Spleen (tissue), 11 donors: ENCODE measurements at regions not wholly inside any gene's neighbourhood (a gene's known extent, or its start where the extent isn't known, plus 50 kb on each side); places are given as distances from the start of the nearest gene placed in this dataset.
A peak's percentile ranks its signal among the peaks of the same experiment; 100 is the strongest.

Source experiments
- DNase-seq: peaks from one replicate; pipeline ENCODE4 v3.0.0-alpha.2; 2020
- H3K27ac ChIP-seq, 8 donors: fragments of 200-600 bp; sonication (generic) in 7 of 8; 1 replicate in 4 of 8; 2 replicates in 4 of 8; pipeline versions ENCODE4 v1.5.0 to v1.8.0; 2016 to 2021; ENCODE audit warnings: inconsistent platforms in 4 of 8, mild to moderate bottlenecking in 4 of 8, moderate library complexity in 1 of 8
- H3K27me3 ChIP-seq, 7 donors: fragments of 200-600 bp; sonication (generic) in 6 of 7; replicated peaks in 1 of 7; 1 replicate in 4 of 7; 2 replicates in 3 of 7; pipeline versions ENCODE4 v1.5.0 to v1.8.0; 2016 to 2021; ENCODE audit warnings: inconsistent platforms in 3 of 7, mild to moderate bottlenecking in 1 of 7
- H3K36me3 ChIP-seq, 6 donors: fragments of 200-600 bp; sonication (generic) in 5 of 6; 1 replicate in 4 of 6; 2 replicates in 2 of 6; pipeline versions ENCODE4 v1.5.0 to v1.8.0; 2016 to 2021; ENCODE audit warnings: inconsistent platforms in 2 of 6
- H3K4me1 ChIP-seq, 6 donors: fragments of 200-600 bp; sonication (generic) in 5 of 6; 1 replicate in 3 of 6; 2 replicates in 3 of 6; pipeline versions ENCODE4 v1.5.0 to v1.8.0; 2016 to 2021; ENCODE audit warnings: inconsistent platforms in 3 of 6
- H3K4me3 ChIP-seq, 8 donors: fragments of 200-600 bp; sonication (generic) in 7 of 8; 1 replicate in 4 of 8; 2 replicates in 4 of 8; pipeline versions ENCODE4 v1.5.0 to v1.8.0; 2016 to 2021; ENCODE audit warnings: inconsistent platforms in 4 of 8, mild to moderate bottlenecking in 4 of 8, moderate library complexity in 2 of 8
- H3K9me3 ChIP-seq, 8 donors: fragments of 200-600 bp; sonication (generic) in 7 of 8; 1 replicate in 4 of 8; 2 replicates in 4 of 8; pipeline versions ENCODE4 v1.5.0 to v1.8.0; 2016 to 2021; ENCODE audit warnings: inconsistent platforms in 4 of 8
- POLR2A ChIP-seq, 3 donors: fragments of 450-650 bp; IDR thresholded peaks; one replicate each; pipeline ENCODE4 v1.5.1; 2017; ENCODE audit warnings: antibody characterized with exemption in 3 of 3, mild to moderate bottlenecking in 1 of 3
- POLR2AphosphoS5 ChIP-seq, 3 donors: sonication (generic); formaldehyde crosslinking; IDR thresholded peaks; one replicate each; pipeline ENCODE4 v1.5.1; 2017; ENCODE audit warnings: antibody characterized with exemption in 3 of 3
- WGBS, 5 donors: extraction: QIAGEN DNeasy Blood & Tissue Kit in 3 of 5; methylation state at CpG; one replicate each; pipeline versions ENCODE4 v1.1.5 to v1.1.7; 2013 to 2018; 5-methylcytosine and 5-hydroxymethylcytosine counted together
- intact Hi-C: fragments of 100-400 bp; cut with DNase I; formaldehyde crosslinking; loops from one replicate; pipeline ENCODE4 v1.15.0; 2023; ENCODE audit warnings: low total_unique reads
- TF ChIP-seq, protein P1 (sequence below), 11 experiments: fragments of 200-600 bp in 7 of 11; fragments of 450-650 bp in 4 of 11; sonication (generic) in 4 of 11; IDR thresholded peaks in 8 of 11; conservative IDR thresholded peaks in 3 of 11; 1 replicate in 7 of 11; 2 replicates in 4 of 11; pipeline versions ENCODE4 v1.4.0 to v1.8.0; 2016 to 2021; ENCODE audit warnings: antibody characterized with exemption in 11 of 11, inconsistent platforms in 4 of 11, mild to moderate bottlenecking in 1 of 11
- donor health status: healthy with polysubstance abuse.
- donor health status: DM: no; HTN: no; CAD: no; lungs with moderate emphysema.
- donor health status: DM: no; HTN: no; CAD: no.
- donor health status: Bipolar disorder and iron deficiency.
- donor health status: healthy.
- donor health status: DM: no; HTN: no; CAD: no.
- donor health status: DM: yes; HTN: yes; CAD: no.

DNA sequence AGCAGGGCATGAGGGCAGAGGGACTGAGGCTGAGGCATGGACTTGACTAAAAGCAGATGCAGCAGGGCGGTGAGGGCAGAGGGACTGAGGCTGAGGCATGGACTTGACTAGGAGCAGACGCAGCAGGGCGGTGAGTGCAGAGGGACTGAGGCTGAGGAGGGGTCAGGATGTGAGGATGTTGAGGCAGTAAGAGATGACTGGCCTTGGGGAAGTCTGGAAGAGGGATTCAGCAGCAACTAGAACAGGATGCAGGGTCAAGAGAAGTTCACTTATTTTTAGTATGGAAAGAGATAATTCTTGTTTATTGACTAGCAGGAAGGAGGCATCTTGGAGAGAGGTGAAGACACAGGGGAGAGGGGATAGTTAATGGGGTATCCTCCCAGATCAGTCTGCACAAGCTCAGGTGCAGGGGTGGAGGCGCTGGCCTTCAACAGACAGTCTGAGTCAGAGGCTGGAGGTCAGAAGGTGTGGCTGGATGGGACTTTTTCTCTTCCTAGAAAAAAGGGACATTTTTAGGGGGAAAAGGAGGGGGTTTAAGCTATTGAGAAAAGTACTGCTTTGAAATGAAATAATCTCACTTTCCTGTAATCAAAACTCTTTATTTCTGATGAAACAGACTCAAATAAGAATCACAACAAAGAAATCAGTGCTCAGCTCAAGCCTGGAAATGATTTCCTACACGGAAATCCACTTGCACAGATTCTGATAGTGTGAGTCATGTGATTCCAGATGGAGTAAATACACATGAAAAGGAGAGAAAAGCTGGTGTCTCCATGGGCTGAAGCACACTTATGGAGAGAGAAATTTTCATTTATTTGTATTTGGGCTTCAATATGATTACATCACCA lies 130.9 kb downstream of the PALM2AKAP2 start:
- Histone ChIP-seq H3K27ac (peak overlapping the region in 7 of 8 donors; percentile 39 to 80 (median 59)), H3K4me3 (no peak overlapping the region), H3K9me3 (no peaks in the 10 kb centered on the region), H3K27me3 (no peaks in the 10 kb centered on the region), H3K36me3 (no peaks in the 10 kb centered on the region), H3K4me1 (peaks cover 33 to 96% (median 65%) of the 10 kb centered on the region in 6 donors)
- no peak for DNase-seq
- intact Hi-C loops: no loop called here
- WGBS, 5 donors: 60 to 75% (median 70%) methylated on average over 5 of the region's 5 CpGs
- no peak for TF ChIP-seq POLR2A (IDR thresholded peaks at IDR 0.05)
- TF ChIP-seq, protein P1, sequence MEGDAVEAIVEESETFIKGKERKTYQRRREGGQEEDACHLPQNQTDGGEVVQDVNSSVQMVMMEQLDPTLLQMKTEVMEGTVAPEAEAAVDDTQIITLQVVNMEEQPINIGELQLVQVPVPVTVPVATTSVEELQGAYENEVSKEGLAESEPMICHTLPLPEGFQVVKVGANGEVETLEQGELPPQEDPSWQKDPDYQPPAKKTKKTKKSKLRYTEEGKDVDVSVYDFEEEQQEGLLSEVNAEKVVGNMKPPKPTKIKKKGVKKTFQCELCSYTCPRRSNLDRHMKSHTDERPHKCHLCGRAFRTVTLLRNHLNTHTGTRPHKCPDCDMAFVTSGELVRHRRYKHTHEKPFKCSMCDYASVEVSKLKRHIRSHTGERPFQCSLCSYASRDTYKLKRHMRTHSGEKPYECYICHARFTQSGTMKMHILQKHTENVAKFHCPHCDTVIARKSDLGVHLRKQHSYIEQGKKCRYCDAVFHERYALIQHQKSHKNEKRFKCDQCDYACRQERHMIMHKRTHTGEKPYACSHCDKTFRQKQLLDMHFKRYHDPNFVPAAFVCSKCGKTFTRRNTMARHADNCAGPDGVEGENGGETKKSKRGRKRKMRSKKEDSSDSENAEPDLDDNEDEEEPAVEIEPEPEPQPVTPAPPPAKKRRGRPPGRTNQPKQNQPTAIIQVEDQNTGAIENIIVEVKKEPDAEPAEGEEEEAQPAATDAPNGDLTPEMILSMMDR (IDR thresholded peaks at IDR 0.05 in 8 of 11, conservative IDR thresholded peaks at IDR 0.05 in 3 of 11): no peak

DNA sequence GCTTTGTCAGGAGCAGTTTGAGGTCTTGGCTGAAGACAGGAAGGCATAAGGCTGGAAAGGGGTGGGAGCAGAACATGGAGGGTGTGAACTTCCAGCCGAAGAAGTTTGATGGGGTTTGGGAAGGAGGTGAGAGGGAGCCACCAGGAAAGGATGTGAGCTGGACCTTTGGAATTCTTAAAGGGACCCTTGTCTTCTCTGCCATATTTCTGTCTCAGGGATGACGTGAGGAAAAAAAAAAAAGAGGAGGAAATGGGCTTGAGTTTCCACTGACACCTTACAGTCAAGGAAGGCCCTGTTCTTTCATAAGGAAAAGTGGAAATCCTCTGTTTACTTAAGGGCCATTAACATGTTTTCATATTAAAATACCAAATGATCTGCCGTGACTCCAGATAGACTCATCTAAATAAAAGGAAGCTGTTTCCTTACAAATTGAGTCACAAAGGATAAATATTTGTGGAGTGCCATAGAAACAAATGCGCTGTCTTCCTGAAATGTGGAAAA lies 132.1 kb downstream of the PALM2AKAP2 start:
- H3K36me3 ChIP-seq: no peaks in the 10 kb centered on the region
- intact Hi-C loops: no loop called here
- TF ChIP-seq, protein P1 (IDR thresholded peaks at IDR 0.05 in 8 of 11, conservative IDR thresholded peaks at IDR 0.05 in 3 of 11): no peak
- H3K9me3 ChIP-seq: no peaks in the 10 kb centered on the region
- H3K4me3 ChIP-seq: no peak overlapping the region
- H3K27me3 ChIP-seq: no peaks in the 10 kb centered on the region
- no peak for DNase-seq
- H3K27ac ChIP-seq: peak overlapping the region in 7 of 8 donors; percentile 39 to 80 (median 65)
- peaks cover 33 to 97% (median 59%) of the 10 kb centered on the region in 6 donors for H3K4me1 ChIP-seq
- 69 to 79% (median 72%) methylated on average over 4 of the region's 4 CpGs for WGBS, 5 donors

DNA sequence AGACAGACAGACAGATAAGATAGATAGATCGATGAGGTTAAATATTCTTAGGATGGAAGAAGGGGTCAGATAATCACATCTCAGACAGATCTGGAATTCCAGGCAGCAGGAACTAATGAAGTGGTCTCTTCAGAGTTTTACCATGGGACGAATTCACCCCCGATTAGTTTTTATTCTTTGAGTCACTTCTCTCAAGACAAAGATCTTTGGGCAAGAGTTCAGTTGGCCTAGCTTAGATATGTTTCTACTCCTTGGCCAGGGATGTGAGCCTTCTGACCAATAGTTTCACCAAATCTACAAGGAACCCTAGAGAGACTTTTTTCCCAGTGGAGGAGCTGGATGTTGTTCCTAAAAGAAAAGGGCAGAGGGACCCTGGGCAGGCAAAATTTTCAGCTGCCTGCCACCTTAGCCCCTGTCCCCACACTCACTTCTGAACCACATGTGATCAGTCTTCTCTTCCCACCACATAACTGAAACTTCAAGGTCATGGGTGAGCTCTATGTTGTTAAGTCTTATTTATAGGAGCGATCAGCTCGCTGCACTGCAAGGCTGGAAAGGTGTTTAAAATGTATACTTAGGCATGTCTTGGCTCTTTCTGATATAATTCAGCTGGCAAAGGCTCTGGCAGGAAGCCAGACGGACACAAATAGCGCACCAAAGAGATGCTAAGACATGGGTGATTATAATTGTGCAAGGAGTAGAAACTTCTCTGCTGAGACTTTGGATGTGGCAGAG lies 132.9 kb downstream of the PALM2AKAP2 start:
- 72 to 80% (median 77%) methylated on average over 7 of the region's 7 CpGs for WGBS, 5 donors
- Histone ChIP-seq H3K4me1 (peaks cover 28 to 97% (median 58%) of the 10 kb centered on the region in 6 donors), H3K36me3 (no peaks in the 10 kb centered on the region), H3K27ac (peak overlapping the region in 5 of 8 donors; percentile 4 to 80 (median 65)), H3K4me3 (no peak overlapping the region), H3K9me3 (no peaks in the 10 kb centered on the region), H3K27me3 (no peaks in the 10 kb centered on the region)
- no peak for DNase-seq
- TF ChIP-seq POLR2A (IDR thresholded peaks at IDR 0.05) (no peak), POLR2AphosphoS5 (IDR thresholded peaks at IDR 0.05) (no peak)
- intact Hi-C loops: no loop called here

DNA sequence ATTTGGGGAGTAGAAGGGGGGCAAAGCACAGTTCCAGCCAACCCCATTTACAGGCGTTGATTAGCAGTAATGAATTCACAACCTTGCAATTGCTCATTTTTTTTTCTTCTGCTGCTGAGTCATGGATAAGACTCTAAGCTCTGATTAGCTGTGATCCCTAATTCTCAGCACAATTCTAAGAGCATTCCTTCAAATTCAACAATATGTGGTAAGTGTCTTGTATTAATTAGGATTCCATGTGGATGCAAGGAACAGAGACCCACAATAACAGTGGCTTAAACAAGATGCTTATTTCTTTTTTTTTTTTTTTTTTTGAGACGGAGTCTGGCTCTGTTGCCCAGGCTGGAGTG lies 133.4 kb downstream of the PALM2AKAP2 start:
- Histone ChIP-seq H3K4me1 (peaks cover 23 to 97% (median 58%) of the 10 kb centered on the region in 6 donors), H3K4me3 (no peak overlapping the region), H3K27me3 (no peaks in the 10 kb centered on the region), H3K36me3 (no peaks in the 10 kb centered on the region), H3K9me3 (no peaks in the 10 kb centered on the region), H3K27ac (peak overlapping the region in 5 of 8 donors; percentile 54 to 80 (median 65))
- DNase-seq: no peak
- 69 to 88% (median 78%) methylated on average over 2 of the region's 2 CpGs for WGBS, 5 donors
- intact Hi-C loops: no loop called here
- no peak for TF ChIP-seq POLR2AphosphoS5 (IDR thresholded peaks at IDR 0.05)
- TF ChIP-seq POLR2A (IDR thresholded peaks at IDR 0.05): no peak
- TF ChIP-seq, protein P1 (IDR thresholded peaks at IDR 0.05 in 8 of 11, conservative IDR thresholded peaks at IDR 0.05 in 3 of 11): no peak
